ENCODE measurements at regions not wholly inside any gene's neighbourhood (a gene's known extent, or its start where the extent isn't known, plus 50 kb on each side); places are given as distances from the start of the nearest gene placed in this dataset.

- ATAC-seq (no peak), DNase-seq (no peak)
- H3K4me1 ChIP-seq (ENCODE audit: low read depth), result no peaks in the 10 kb centered on the region
- H3K36me3 ChIP-seq (ENCODE audit: low read depth), result no peaks in the 10 kb centered on the region
- H3K9me3 ChIP-seq, result peaks cover 27% of the 10 kb centered on the region
- intact Hi-C loops (cut with DNase I, micrococcal nuclease), result no loop called here
- TF ChIP-seq CTCF (IDR thresholded peaks at IDR 0.05), result no peak
- H3K4me3 ChIP-seq, result no peak overlapping the region
Observed at GRCh38 chr10:107585630-107586029, 421.1 kb upstream of the SORCS1 start.

- Histone ChIP-seq H3K9me3 (peaks cover 27% of the 10 kb centered on the region), H3K4me1 (ENCODE audit: low read depth) (no peaks in the 10 kb centered on the region), H3K36me3 (ENCODE audit: low read depth) (no peaks in the 10 kb centered on the region), H3K4me3 (no peak overlapping the region)
- intact Hi-C loops (cut with DNase I, micrococcal nuclease), result no loop called here
- no peak for TF ChIP-seq CTCF (IDR thresholded peaks at IDR 0.05)
- no peak for ATAC-seq
- DNase-seq, result no peak
Observed at GRCh38 chr10:107583974-107584373, 419.5 kb upstream of the SORCS1 start.

DNA sequence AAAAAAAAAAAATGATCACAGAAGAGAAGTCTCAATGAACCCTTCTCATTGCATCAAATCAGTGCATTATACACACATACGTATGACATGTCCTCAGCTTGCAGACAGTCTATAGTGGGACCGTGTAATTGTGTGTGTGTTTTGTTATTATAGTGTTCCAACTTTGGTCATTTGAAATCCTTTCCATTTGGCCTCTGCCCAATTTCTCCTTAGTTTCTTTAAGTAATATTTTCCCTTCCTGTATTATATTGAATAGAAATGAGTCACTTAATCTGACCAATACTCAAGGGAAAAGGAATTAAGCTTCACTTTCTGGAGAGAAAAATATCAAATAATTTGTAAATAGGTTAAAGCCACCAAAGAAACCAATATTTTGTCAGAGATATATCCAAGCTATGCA, 415.5 kb upstream of the SORCS1 start:
- ATAC-seq, result no peak
- intact Hi-C loops (cut with DNase I, micrococcal nuclease), result no loop called here

GRCh38 chr10:107577221-107577620, 412.7 kb upstream of the SORCS1 start:
- ATAC-seq (no peak), DNase-seq (no peak)
- no peaks in the 10 kb centered on the region for H3K9me3 ChIP-seq
- TF ChIP-seq CTCF (IDR thresholded peaks at IDR 0.05), result no peak
- H3K36me3 ChIP-seq (ENCODE audit: low read depth), result no peaks in the 10 kb centered on the region
- no peak overlapping the region for H3K4me3 ChIP-seq
- H3K4me1 ChIP-seq (ENCODE audit: low read depth), result no peaks in the 10 kb centered on the region
- intact Hi-C loops (cut with DNase I, micrococcal nuclease), result no loop called here

More for the DNA sequence above, 415.5 kb upstream of the SORCS1 start:
- peaks cover 4% of the 10 kb centered on the region for H3K9me3 ChIP-seq
- no peak overlapping the region for H3K4me3 ChIP-seq
- H3K4me1 ChIP-seq (ENCODE audit: low read depth), result no peaks in the 10 kb centered on the region
- H3K36me3 ChIP-seq (ENCODE audit: low read depth), result no peaks in the 10 kb centered on the region
- no peak for TF ChIP-seq CTCF (IDR thresholded peaks at IDR 0.05)
- DNase-seq, result no peak

GRCh38 chr10:107576746-107577145, 412.2 kb upstream of the SORCS1 start:
- Histone ChIP-seq H3K4me3 (no peak overlapping the region), H3K36me3 (ENCODE audit: low read depth) (no peaks in the 10 kb centered on the region), H3K4me1 (ENCODE audit: low read depth) (no peaks in the 10 kb centered on the region), H3K9me3 (no peaks in the 10 kb centered on the region)
- DNase-seq (peak in 1 of 3 donors; percentile 5), ATAC-seq (no peak)
- no peak for TF ChIP-seq CTCF (IDR thresholded peaks at IDR 0.05)
- intact Hi-C loops (cut with DNase I, micrococcal nuclease), result no loop called here

GRCh38 chr10:107565014-107565413, 400.5 kb upstream of the SORCS1 start:
- Histone ChIP-seq H3K4me1 (ENCODE audit: low read depth) (no peaks in the 10 kb centered on the region), H3K36me3 (ENCODE audit: low read depth) (no peaks in the 10 kb centered on the region), H3K4me3 (no peak overlapping the region), H3K9me3 (peaks cover 5% of the 10 kb centered on the region)
- intact Hi-C loops (cut with DNase I, micrococcal nuclease), result no loop called here
- ATAC-seq (no peak), DNase-seq (no peak)
- TF ChIP-seq CTCF (IDR thresholded peaks at IDR 0.05), result no peak

All from mucosa of descending colon (tissue), 3 donors.